Neural cell (in vitro differentiated cells): ENCODE measurements at regions not wholly inside any gene's neighbourhood (a gene's known extent, or its start where the extent isn't known, plus 50 kb on each side); places are given as distances from the start of the nearest gene placed in this dataset.

Source experiments
- CTCF ChIP-seq: fragments of 450-650 bp; IDR thresholded peaks from 2 replicates; pipeline ENCODE4 v1.5.1; 2014; ENCODE audit warnings: antibody characterized with exemption, mild to moderate bottlenecking, moderate library complexity; ENCODE audit not compliant: poor library complexity, severe bottlenecking
- MXI1 ChIP-seq: fragments of 450-650 bp; conservative IDR thresholded peaks from 2 replicates; pipeline ENCODE4 v1.6.1; 2014; ENCODE audit warnings: antibody characterized with exemption, mild to moderate bottlenecking; ENCODE audit not compliant: poor library complexity, severe bottlenecking
- SMC3 ChIP-seq: fragments of 450-650 bp; conservative IDR thresholded peaks from 2 replicates; pipeline ENCODE4 v1.6.1; 2014; ENCODE audit warnings: antibody characterized with exemption, mild to moderate bottlenecking, moderate library complexity; ENCODE audit not compliant: poor library complexity

DNA sequence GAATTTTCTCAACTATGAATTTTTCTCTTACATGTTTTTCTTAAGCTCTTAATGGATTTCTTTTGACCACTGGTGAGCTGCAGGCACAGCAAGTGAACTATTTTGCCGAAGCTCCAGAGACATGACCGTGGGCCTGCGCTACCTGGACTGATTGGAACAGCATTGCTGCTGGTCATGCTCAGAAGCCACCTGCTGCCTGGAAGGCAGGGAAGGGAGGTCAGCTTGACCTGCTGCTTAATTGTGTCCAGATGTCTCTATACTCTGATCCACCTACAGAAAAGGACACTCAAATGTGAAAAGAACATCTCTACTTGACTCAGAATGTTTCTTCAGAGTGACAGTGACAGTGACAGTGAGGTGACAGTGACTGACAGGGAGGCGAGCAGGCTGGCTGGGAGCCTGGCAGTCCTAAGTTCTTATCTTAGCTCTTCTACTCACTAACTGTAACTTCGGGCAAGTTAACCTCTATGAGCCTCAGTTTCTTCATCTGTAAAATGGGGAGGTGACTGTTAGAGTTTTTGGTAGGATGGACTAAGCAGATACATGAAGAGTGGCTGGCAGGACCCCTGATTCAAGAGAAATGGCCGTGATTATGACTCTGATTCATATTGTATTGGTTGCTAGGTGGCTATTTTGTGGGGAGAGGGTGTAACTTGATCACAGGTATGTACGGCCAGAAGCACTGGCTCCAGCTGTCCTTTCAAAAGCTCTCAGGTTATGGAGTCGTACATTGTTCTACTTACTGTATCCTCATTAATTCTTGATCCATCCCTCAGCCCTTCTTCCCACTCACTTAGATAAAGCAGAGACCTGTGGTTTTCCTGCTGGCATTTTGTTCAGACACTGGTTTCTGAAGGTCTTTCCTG, 54.8 kb upstream of the DLG1 start:
- TF ChIP-seq MXI1 = no peak
- TF ChIP-seq SMC3 = no peak
- TF ChIP-seq CTCF = no peak
